ENCODE measurements at regions not wholly inside any gene's neighbourhood (a gene's known extent, or its start where the extent isn't known, plus 50 kb on each side); places are given as distances from the start of the nearest gene placed in this dataset.

- TF ChIP-seq POLR2A (IDR thresholded peaks at IDR 0.05) = no peak
- no peak for TF ChIP-seq CTCF (IDR thresholded peaks at IDR 0.05)
Measured at GRCh38 chr1:184193451-184193850, 141.9 kb downstream of the TSEN15 start.

Measured in right lobe of liver (tissue), 4 donors.